K562 (cell line): ENCODE measurements at regions not wholly inside any gene's neighbourhood (a gene's known extent, or its start where the extent isn't known, plus 50 kb on each side); places are given as distances from the start of the nearest gene placed in this dataset.

Source experiments
- EGR1 ChIP-seq: fragments of 450-650 bp; conservative IDR thresholded peaks from 2 replicates; pipeline ENCODE4 v1.6.1; 2017; ENCODE audit warnings: mild to moderate bottlenecking
- RAD21 ChIP-seq, 2 experiments: fragments of 250-450 bp in 1 of 2; fragments of 450-650 bp in 1 of 2; sonication (Bioruptor Pico) in 1 of 2; formaldehyde crosslinking in 1 of 2; IDR thresholded peaks in 1 of 2; conservative IDR thresholded peaks in 1 of 2; 2 replicates each; pipeline versions ENCODE4 v1.4.0 to v1.8.0; 2020 to 2022; ENCODE audit warnings: mild to moderate bottlenecking in 2 of 2, moderate library complexity in 1 of 2
- SAFB ChIP-seq: fragments of 200-400 bp; formaldehyde crosslinking; IDR thresholded peaks from 2 replicates; pipeline ENCODE4 v1.6.1; 2017; ENCODE audit warnings: low read depth, low read length, borderline replicate concordance
- ZNF175 ChIP-seq: fragments of 200-800 bp; sonication (Bioruptor generic); IDR thresholded peaks from 2 replicates; pipeline ENCODE4 v1.6.1; 2016; ENCODE audit warnings: low read depth, mild to moderate bottlenecking, missing genetic modification characterization, missing compliant biosample characterization
- TF ChIP-seq, protein P1 (sequence below): fragments of 250-450 bp; sonication (Bioruptor Pico); IDR thresholded peaks from 2 replicates; pipeline ENCODE4 v1.4.0; 2020
- TF ChIP-seq, protein P2 (sequence below), 3 experiments: IDR thresholded peaks in 2 of 3; conservative IDR thresholded peaks in 1 of 3; 2 replicates each; pipeline ENCODE4 v1.5.1; 2011 to 2012; ENCODE audit warnings: low read length in 3 of 3, mild to moderate bottlenecking in 3 of 3, control low read depth in 2 of 3, improper control_type of control experiment in 1 of 3, inconsistent platforms in 1 of 3, low read depth in 1 of 3, mixed read lengths in 1 of 3, moderate library complexity in 1 of 3; ENCODE audit not compliant: insufficient read depth in 2 of 3
- TF ChIP-seq, protein P3 (sequence below), 2 experiments: fragments of 450-650 bp; formaldehyde crosslinking in 1 of 2; IDR thresholded peaks; 2 replicates each; pipeline versions ENCODE4 v1.4.0 to v1.6.1; 2014 to 2020; ENCODE audit warnings: mild to moderate bottlenecking in 2 of 2, borderline replicate concordance in 1 of 2, low read depth in 1 of 2

- TF ChIP-seq, protein P1, sequence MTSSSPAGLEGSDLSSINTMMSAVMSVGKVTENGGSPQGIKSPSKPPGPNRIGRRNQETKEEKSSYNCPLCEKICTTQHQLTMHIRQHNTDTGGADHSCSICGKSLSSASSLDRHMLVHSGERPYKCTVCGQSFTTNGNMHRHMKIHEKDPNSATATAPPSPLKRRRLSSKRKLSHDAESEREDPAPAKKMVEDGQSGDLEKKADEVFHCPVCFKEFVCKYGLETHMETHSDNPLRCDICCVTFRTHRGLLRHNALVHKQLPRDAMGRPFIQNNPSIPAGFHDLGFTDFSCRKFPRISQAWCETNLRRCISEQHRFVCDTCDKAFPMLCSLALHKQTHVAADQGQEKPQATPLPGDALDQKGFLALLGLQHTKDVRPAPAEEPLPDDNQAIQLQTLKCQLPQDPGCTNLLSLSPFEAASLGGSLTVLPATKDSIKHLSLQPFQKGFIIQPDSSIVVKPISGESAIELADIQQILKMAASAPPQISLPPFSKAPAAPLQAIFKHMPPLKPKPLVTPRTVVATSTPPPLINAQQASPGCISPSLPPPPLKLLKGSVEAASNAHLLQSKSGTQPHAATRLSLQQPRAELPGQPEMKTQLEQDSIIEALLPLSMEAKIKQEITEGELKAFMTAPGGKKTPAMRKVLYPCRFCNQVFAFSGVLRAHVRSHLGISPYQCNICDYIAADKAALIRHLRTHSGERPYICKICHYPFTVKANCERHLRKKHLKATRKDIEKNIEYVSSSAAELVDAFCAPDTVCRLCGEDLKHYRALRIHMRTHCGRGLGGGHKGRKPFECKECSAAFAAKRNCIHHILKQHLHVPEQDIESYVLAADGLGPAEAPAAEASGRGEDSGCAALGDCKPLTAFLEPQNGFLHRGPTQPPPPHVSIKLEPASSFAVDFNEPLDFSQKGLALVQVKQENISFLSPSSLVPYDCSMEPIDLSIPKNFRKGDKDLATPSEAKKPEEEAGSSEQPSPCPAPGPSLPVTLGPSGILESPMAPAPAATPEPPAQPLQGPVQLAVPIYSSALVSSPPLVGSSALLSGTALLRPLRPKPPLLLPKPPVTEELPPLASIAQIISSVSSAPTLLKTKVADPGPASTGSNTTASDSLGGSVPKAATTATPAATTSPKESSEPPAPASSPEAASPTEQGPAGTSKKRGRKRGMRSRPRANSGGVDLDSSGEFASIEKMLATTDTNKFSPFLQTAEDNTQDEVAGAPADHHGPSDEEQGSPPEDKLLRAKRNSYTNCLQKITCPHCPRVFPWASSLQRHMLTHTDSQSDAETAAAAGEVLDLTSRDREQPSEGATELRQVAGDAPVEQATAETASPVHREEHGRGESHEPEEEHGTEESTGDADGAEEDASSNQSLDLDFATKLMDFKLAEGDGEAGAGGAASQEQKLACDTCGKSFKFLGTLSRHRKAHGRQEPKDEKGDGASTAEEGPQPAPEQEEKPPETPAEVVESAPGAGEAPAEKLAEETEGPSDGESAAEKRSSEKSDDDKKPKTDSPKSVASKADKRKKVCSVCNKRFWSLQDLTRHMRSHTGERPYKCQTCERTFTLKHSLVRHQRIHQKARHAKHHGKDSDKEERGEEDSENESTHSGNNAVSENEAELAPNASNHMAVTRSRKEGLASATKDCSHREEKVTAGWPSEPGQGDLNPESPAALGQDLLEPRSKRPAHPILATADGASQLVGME: no peak
- TF ChIP-seq, protein P2, sequence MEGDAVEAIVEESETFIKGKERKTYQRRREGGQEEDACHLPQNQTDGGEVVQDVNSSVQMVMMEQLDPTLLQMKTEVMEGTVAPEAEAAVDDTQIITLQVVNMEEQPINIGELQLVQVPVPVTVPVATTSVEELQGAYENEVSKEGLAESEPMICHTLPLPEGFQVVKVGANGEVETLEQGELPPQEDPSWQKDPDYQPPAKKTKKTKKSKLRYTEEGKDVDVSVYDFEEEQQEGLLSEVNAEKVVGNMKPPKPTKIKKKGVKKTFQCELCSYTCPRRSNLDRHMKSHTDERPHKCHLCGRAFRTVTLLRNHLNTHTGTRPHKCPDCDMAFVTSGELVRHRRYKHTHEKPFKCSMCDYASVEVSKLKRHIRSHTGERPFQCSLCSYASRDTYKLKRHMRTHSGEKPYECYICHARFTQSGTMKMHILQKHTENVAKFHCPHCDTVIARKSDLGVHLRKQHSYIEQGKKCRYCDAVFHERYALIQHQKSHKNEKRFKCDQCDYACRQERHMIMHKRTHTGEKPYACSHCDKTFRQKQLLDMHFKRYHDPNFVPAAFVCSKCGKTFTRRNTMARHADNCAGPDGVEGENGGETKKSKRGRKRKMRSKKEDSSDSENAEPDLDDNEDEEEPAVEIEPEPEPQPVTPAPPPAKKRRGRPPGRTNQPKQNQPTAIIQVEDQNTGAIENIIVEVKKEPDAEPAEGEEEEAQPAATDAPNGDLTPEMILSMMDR (IDR thresholded peaks at IDR 0.05 in 2 of 3, conservative IDR thresholded peaks at IDR 0.05 in 1 of 3; ENCODE audit: insufficient read depth in 2 of 3, low read depth in 1 of 3, low read length in 3 of 3): peak; percentile 16 to 62 (median 59); a peak in 5 of 6 replicates
- TF ChIP-seq, protein P3, sequence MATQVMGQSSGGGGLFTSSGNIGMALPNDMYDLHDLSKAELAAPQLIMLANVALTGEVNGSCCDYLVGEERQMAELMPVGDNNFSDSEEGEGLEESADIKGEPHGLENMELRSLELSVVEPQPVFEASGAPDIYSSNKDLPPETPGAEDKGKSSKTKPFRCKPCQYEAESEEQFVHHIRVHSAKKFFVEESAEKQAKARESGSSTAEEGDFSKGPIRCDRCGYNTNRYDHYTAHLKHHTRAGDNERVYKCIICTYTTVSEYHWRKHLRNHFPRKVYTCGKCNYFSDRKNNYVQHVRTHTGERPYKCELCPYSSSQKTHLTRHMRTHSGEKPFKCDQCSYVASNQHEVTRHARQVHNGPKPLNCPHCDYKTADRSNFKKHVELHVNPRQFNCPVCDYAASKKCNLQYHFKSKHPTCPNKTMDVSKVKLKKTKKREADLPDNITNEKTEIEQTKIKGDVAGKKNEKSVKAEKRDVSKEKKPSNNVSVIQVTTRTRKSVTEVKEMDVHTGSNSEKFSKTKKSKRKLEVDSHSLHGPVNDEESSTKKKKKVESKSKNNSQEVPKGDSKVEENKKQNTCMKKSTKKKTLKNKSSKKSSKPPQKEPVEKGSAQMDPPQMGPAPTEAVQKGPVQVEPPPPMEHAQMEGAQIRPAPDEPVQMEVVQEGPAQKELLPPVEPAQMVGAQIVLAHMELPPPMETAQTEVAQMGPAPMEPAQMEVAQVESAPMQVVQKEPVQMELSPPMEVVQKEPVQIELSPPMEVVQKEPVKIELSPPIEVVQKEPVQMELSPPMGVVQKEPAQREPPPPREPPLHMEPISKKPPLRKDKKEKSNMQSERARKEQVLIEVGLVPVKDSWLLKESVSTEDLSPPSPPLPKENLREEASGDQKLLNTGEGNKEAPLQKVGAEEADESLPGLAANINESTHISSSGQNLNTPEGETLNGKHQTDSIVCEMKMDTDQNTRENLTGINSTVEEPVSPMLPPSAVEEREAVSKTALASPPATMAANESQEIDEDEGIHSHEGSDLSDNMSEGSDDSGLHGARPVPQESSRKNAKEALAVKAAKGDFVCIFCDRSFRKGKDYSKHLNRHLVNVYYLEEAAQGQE (IDR thresholded peaks at IDR 0.05; ENCODE audit: borderline replicate concordance): peak; percentile 12; the same call in 1 of the 2 replicates
- TF ChIP-seq, protein P3 (CRISPR knock-in tag; IDR thresholded peaks at IDR 0.05; ENCODE audit: low read depth): no peak
- TF ChIP-seq ZNF175 (CRISPR knock-in tag): no peak
- peak; percentile 39 to 61 for TF ChIP-seq RAD21 (CRISPR knock-in tag; conservative IDR thresholded peaks at IDR 0.05 in 1 of 2, IDR thresholded peaks at IDR 0.05 in 1 of 2)
- no peak for TF ChIP-seq SAFB
- no peak for TF ChIP-seq EGR1
Measured at GRCh38 chr5:62143268-62144229, 162.5 kb upstream of the KIF2A start (continued).
